GM19468 (cell line): ENCODE measurements at regions not wholly inside any gene's neighbourhood (a gene's known extent, or its start where the extent isn't known, plus 50 kb on each side); places are given as distances from the start of the nearest gene placed in this dataset.

Source experiments
- ATAC-seq: cut with Tn5 transposase; IDR thresholded peaks from one replicate; pipeline ENCODE4 v1.9.1; 2021; ENCODE audit warnings: mild to moderate bottlenecking, moderate library complexity, moderate number of reproducible peaks; ENCODE audit not compliant: unreplicated experiment; ENCODE audit errors: extremely low read depth

DNA sequence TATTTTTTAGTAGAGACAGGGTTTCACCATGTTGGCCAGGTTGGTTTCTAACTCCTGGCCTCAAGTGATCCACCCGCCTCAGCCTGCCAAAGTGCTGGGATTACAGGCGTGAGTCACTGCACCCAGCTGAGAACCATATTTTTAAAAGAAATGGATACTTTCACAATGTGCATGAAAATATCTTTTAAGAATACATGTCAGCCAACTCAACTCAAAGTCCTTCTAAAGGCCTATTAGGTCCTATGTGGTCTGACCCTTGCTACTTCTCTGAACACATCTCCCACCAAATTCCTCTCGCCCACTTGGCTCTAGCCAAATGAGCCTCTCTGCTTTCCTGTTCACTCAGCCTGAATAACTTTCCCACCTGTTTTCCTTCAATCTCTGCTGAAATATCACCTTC is 119.6 kb downstream of the MTX2 start:
- ATAC-seq, result no peak

DNA sequence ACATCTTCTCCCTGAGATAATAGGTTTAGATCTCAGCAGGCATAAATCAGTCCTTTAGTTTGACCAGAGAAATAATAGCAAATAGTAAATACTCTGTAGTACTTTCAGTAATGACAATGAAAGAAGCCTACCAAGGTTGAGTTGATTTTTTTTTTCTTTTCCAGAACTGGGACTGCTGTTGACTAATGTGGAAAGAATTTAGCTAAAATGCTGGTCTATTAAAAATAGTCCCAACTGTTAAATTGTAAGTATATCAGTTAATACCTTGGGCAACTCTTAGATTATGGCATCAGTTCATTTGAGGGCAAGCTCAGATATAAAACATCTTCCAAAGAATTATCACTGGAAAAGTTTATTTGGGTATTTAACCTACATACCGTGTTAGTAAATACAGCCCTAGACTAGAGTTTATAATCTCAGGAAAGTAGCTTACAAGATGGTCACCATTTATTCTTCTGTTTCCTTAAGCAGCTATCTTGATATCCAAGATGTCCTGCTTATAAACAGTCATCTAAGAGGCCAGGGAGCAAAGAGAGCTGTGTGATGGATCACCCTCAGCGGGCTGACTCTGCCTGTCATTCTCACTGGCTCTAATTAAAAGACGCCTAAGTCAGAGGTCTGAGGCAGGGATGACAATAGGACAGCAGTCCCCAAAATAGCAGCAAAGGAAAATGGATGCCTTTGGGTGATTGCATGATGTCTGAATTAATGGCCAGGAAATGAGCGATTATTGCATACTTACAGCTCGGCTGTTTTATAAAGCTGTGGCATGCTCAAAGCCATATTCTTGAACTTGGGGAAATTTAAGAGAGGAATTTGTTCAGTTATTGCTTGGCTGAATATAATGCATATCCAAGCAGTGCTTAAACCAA is 121.3 kb downstream of the MTX2 start:
- ATAC-seq, result no peak

DNA sequence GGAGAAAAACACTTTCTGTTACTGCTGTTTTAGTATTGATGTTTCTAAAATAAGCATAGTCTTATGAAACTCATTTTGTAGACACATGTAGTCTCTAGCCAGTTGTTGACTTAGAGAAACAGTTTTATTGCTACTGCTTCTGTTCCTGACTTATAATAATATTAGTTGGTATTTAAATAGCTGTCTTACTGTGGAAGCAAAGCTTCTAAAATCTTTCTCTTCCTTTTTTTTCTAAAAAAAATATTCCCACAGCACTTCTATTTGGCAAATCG is 121.8 kb downstream of the MTX2 start:
- ATAC-seq, result no peak

DNA sequence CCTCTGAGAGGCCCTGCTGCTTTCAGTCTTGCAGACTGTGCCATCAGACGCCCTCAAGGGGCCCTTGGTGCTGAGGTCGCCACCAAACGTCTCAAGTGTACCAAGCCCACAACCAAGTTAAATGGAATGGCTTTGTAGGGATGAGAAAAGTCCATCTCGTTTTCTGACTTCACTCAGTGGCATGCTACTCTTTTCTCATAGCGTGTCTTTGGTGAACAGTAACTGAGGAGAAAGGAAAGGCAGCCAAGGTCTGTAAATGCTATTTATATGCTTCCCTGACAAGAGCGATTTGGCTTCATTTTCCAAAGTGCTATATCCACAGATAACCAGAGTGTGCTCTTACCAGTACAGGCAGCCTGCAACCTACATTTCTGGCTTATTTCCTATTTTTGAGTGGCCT is 123.0 kb downstream of the MTX2 start:
- no peak for ATAC-seq

DNA sequence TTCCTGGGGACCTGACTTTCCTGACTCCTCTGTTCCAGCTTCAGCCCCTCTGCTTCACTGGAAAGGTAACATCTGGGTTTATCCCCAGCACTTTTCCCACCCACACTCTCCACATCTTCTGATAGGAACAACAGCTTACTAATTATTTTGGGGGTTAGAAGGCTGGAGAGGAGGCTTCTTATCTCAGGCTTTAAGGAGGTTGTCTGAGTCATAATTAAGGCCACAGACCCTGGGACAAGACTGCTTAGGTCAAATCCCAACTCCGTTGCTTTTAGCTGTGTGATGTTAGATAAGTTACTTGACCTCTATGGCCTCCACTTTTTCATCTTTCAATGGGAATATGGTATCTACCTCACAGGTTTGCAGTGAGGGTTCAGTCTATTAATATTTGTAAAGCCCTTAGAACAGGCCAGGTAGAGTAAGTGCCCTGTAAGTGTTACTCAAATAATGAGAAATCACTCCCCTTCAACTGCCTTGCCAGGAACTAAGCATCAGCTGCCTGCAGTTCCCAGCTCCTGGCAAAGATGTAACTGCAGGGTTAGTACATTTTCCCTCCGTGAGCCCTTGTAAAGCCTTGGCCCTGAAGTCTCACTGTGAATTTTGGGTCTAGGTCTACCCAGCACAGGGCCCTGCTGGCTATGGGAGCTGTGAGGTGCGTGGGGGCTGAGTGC is 123.6 kb downstream of the MTX2 start:
- no peak for ATAC-seq

DNA sequence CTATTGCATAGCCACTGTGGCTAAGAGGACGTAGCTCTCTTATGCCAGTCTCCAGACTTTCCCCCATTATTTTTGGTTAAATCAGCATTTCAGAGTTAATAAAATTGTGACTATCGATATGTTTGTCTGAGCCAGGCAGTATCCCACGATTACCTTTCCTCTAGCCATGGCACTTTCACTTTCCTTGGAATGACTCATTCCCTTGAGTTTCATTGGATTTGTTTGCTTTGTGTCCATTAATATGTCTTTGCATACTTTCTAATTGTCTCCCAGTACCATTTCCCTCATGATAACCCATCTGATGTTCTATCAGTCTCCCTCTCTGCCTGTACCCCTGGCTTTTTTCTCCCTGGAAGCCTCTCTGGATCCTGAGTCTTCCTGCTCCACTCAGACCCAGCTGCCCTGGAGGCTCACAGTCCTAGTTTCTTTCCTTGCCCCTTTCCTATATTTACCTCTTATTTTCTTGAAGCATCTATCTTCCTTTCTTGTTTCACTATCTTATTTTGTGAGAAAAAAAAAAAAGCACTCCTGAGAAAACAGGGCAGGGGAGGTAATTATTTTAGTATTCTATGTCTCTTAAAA is 126.1 kb downstream of the MTX2 start:
- no peak for ATAC-seq

DNA sequence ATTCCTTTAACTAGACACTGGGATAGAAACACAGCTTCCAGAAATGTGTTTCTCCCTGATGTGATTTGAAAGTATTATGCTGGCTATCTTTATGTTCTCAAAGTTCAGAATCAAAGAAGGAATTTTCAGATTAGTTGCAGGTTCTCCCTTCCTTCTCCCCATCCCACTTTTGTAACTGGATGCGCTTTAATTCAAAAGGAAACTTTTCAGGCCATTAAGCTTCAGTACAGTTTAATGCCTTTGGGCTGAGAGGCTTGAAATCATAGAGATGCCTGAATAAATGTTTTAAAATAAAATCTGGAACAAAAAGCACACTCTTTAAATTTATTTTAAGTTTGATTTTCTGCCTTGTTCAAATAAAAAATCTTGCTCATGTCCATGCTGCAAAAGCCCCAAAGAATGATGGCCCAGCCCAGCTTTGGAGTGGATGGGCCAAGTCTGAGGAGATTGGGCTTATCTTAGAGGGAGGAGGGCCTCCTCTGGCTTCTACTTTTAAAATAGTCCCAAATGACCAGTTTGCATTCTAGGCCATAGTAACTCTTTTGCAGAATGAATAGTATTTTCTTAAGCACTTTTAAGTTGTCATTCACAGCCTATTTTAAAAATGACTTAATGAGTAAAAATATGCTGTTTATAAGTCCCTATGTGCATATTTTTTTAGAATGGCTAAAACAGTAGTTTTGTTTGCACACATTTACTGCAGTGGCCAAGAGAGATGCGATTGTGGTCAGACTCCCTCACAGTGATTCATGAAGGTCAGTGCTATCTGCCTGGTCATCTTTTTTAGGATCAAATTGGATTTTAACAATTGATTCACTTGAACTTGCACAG is 129.2 kb downstream of the MTX2 start:
- ATAC-seq, result no peak

DNA sequence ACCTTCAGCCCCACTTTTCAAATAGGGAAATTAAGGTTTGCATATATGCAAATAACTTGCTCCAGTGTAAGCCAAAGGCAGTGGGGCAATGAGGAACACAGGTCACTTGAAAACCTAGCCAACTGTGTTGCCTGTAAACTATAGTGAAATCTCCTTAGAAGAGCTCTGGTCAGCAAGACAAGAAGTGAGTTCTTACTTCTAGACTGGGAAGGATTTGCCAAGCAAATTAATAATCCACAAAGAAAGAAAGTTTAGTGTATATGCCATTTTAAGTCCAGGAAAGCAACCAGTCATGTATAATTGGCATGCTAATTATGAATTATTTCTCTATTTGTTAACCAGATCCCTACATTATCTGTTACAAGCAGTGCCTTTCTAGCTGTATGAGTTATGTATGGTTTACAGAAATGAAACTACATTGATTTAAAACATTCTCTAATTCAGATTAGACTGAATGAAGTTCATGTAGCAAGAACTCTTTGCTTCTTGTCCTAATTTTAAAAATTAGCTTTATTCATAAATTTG is 129.9 kb downstream of the MTX2 start:
- no peak for ATAC-seq

DNA sequence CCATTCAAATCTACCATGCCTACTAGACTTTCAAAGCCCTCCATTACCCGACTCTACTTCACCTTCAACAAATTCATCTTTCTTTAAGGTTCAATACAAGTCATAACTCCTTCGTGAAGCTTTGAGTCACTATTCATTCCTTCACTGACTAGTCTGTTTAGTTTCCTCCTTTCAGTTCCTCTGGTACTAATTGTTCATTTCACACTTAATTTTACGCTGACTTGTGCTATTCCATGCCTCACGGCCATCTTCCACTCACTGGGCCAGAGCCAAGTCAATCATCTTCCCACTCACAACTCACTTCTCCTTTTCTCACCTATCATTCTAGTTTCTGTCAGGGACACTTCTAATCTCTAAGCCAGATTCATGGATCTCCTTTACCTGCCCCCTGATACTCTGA is 136.2 kb downstream of the MTX2 start:
- no peak for ATAC-seq

DNA sequence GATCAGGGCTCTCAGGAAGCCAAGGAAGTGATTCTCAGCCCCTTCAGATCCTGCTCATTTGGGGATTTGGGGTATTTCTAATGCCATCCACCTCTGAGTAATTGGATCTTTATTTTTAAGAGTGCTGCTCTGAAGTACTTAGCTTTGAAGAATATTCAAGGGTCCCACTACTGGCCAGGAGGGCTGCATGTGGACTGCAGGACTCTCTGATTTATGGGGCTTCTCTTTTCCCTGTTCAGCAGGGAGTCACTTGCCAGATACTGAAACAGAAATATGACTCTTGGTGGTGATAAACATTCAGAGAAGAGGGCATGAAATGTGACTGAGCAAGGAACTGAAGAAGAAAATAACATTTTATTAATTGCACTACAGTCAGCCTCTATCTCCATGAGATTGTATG is 138.5 kb downstream of the MTX2 start:
- no peak for ATAC-seq

DNA sequence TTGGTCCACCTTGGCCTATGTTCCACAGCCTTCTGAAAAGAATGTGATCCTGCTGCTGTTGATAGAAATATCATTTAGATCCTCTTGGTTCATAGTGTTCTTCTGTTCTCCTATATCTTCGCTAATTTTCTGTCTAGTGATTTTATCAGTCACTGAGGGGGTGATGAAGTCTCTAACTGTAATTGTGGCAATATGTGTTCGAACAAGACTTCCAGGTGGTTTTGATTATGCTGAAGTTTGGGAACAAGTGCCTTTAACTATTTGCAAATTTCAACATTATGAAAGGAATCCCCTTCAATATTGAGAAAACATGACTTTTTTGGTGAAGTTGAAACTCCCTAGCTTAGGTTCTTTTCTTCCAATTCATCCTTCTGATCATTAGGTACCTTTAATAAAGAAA is 140.4 kb downstream of the MTX2 start:
- ATAC-seq, result no peak

DNA sequence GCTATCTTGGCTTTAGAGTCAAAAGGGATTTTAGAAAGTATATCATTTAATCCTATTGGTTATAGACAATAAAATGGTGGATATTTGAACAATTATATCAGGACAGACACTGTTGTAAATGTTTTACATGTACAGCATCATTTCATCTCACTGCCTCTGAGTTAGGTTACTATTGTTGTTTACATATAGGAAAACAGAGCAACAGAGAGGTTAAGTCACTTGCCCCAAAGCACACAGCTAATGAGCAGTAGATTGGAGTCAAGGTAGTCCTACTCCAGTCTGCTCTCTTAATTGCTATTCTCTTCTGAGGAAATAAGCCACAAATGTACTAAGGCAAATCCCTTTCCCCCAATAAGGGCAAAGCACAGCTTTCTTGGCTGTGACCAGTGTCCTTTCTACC is 142.9 kb downstream of the MTX2 start:
- ATAC-seq, result no peak

DNA sequence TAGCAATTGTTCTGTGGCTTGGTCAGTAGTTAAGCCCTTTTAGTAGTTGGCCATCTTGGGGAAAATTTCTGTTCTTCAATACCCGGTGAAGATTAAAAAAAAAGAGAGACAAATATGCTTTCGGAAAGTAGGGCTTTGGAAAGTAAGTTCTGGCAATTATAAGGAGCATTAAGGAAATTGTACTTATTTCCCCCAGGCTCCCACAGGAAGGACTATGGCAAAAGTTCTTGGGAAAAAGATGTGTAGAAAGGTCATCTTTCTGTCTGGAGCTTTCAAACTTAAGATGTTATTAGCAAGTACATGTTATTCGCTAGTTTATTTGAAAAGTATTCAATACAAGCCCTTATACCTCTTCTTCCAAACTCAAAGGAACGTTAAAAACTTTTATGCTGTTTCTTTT is 144.5 kb downstream of the MTX2 start:
- ATAC-seq, result no peak

DNA sequence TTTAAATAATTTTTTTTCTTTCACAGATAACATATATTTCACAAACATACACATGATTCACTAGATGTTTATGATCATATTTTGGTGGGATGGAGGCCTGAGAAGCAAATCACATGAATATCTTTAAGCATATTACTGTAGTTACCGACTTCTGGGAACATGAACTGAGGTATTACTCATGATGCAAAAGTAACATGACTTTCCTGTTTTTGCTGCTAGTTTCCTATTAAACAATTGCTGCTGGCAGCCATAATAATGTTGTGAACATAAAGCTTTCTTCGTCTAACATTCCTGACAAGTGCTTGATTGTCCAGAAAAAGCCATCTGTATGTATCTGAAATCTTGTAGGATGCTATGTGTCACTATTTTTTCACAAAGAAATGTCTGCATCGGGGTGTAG is 145.4 kb downstream of the MTX2 start:
- ATAC-seq, result no peak

DNA sequence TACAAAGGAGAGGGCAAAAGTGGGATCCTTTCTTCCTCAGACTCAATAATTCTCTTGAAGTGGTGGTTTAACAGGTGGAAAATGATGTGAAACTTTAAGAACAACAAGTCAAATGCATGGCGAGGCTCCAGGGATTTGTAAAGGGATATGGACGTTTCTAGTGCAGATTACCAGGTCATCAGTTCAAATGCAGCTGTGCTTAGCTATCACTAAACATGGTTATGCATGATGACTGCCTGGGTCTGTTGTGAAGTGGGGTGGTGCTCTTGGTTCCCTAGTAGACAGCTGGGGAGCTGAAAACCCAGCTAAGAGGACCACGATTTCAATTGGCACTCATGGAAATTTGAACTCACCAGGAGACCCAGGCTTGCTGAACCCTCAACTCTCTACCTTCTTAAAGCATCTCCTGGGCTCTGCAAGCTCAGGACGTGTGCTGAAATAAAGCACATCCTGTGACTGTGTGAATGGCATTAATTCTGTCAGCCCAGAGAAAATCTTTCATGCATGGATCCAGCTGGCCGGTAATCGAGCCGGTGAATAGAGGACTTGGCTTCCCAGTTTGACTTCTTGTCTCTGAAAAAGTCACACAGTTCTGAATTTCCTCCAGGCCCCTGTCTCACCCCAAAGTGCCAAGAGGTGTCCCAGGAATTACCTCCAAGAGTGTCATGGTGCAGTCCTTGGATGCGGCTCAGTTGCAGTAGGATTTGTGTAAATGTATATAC is 146.1 kb downstream of the MTX2 start:
- no peak for ATAC-seq

DNA sequence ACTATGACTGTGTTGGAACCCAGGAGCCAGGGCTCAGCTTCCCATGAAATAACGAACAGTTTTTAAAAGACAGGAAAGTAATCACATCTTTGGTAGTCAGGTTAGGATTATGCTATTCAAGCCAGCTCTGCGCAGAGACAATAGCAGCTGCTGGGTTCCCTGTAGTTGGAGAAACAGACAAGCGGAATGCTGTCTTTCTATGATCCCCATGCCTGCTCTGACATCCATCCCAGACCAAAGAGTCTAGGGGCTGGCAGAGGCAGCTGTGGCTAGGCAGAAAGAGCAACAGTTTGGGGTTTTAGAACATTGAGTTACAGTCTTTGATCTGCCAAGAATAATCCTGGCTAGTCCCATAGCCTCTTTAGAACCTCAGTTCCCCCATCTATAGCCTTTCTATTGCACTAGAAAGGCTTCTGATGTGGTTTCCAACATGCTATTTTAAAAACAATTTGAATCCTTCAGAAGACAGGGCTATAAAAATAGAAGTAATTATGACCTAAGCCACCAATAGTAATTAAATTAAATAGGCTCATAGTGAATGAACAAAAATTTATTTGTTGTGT is 146.8 kb downstream of the MTX2 start:
- ATAC-seq, result no peak

DNA sequence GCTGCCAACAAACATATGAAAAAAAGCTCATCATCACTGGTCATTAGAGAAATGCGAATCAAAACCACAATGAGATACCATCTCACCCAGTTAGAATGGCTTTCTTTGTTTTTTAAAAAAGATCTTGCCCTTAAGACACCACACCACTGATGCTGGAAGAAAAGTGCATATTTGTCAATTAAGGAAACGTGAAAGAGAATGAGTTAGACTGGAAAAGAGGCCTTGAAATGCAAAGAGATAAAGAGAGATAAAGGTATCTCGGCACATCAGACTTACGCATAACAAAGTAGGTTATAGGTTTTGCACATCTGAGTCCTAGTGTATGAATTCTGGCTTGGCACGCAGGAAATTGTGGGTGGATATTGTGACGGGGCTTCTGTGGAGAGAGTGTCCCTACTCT is 149.5 kb downstream of the MTX2 start:
- no peak for ATAC-seq

DNA sequence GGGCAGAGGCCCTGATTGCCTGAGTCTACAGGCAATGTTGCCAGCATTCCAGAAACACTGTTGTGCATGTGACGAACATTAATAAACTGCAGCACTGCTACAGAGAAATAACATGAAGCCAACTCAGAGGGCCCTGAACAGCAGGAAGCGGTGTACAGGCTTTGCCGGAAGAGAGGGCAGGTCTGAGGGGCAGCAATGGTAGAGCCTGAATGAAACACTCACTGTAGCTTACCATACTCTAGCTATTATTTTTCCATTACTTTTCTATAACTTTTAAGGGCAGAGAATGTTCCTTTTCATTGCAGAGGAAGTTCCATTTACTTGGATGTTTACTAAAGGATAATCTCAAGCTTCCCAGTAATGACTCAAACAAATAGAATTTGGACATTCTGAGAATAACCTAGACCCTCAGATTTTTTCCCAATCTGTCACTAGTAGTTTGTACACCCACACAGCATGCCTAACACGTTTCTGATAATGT is 150.4 kb downstream of the MTX2 start:
- ATAC-seq, result no peak

DNA sequence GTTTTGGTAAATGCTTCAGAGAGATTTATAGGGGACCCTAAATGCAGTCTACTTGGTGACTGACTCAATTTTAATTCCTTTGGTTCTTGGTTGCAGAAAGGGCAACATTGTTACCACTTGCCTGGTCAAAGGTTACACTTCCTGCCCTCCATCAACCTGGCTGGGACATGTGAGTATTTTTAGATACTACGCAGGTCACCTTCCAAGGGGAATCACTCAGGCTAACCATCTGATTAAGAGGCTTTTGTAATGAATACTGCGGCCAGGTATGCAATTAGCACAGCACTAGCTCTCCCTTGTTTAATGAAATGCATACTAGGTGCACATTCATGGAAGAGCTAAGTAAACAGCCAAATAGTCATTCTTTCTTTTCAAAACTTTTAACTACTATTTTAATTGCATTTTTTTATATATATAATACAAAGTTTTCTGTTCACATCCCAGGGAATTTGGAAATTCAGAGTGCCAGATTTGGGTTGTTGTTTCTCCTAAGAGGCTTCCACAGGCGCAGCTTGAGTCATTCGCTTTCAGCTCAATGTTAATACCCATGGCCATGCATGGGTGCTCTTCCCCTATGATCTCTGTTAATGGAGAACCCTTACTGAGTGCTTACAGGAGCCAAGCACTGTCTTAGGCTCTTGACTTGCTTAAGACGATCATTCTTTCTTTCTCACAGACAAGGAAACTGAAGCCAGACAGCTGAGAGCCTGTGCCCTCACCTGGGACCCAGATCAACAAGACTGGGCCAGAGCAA is 152.2 kb downstream of the MTX2 start:
- no peak for ATAC-seq
